H9 (cell line): ENCODE measurements at regions not wholly inside any gene's neighbourhood (a gene's known extent, or its start where the extent isn't known, plus 50 kb on each side); places are given as distances from the start of the nearest gene placed in this dataset.

ENCODE experiments used
- DNase-seq: peaks from one replicate; pipeline ENCODE4 v3.0.0-alpha.2; 2017
- H2AFZ ChIP-seq: one replicate; pipeline ENCODE4 v1.6.1; 2013; ENCODE audit warnings: mild to moderate bottlenecking, low read length, control low read depth, moderate library complexity
- H2AK5ac ChIP-seq: 2 replicates; pipeline ENCODE4 v1.6.1; 2013; ENCODE audit warnings: low read length, control low read depth, mixed read lengths; ENCODE audit not compliant: insufficient read length
- H2BK120ac ChIP-seq: one replicate; pipeline ENCODE4 v1.6.1; 2013; ENCODE audit warnings: low read depth, mild to moderate bottlenecking, low read length, control low read depth, inconsistent platforms; ENCODE audit not compliant: poor library complexity, severe bottlenecking
- H2BK12ac ChIP-seq: 2 replicates; pipeline ENCODE4 v1.6.1; 2013; ENCODE audit warnings: low read length, control low read depth, mixed read lengths, low read depth; ENCODE audit not compliant: insufficient read length
- H2BK15ac ChIP-seq: 2 replicates; pipeline ENCODE4 v1.6.1; 2013; ENCODE audit warnings: low read depth, low read length, control low read depth
- H2BK20ac ChIP-seq: one replicate; pipeline ENCODE4 v1.6.1; 2013; ENCODE audit warnings: low read depth, mild to moderate bottlenecking, low read length, control low read depth, inconsistent platforms; ENCODE audit not compliant: poor library complexity, severe bottlenecking
- H2BK5ac ChIP-seq: 2 replicates; pipeline ENCODE4 v1.6.1; 2013; ENCODE audit warnings: low read length, control low read depth, mixed read lengths; ENCODE audit not compliant: insufficient read length
- H3K14ac ChIP-seq: 2 replicates; pipeline ENCODE4 v1.6.1; 2013; ENCODE audit warnings: low read length, control low read depth; ENCODE audit not compliant: insufficient read depth
- H3K18ac ChIP-seq: 2 replicates; pipeline ENCODE4 v1.6.1; 2013; ENCODE audit warnings: low read depth, mild to moderate bottlenecking, mixed read lengths, low read length, control low read depth; ENCODE audit not compliant: insufficient read length
- H3K23ac ChIP-seq: 2 replicates; pipeline ENCODE4 v1.6.1; 2013; ENCODE audit warnings: low read length, control low read depth, mixed read lengths, low read depth; ENCODE audit not compliant: insufficient read length
- H3K23me2 ChIP-seq: 2 replicates; pipeline ENCODE4 v1.6.1; 2013; ENCODE audit warnings: low read depth, mild to moderate bottlenecking, mixed read lengths, low read length, control low read depth; ENCODE audit not compliant: insufficient read length, poor library complexity, severe bottlenecking
- H3K27ac ChIP-seq: 2 replicates; pipeline ENCODE4 v1.5.1; 2013; ENCODE audit warnings: low read length, control low read depth, mixed read lengths, low read depth; ENCODE audit not compliant: insufficient read length
- H3K27me3 ChIP-seq: 2 replicates; pipeline ENCODE4 v1.6.1; 2013; ENCODE audit warnings: low read length, control low read depth, inconsistent platforms; ENCODE audit not compliant: insufficient read depth
- H3K4ac ChIP-seq: 2 replicates; pipeline ENCODE4 v1.6.1; 2013; ENCODE audit warnings: low read depth, mild to moderate bottlenecking, control low read depth, inconsistent platforms, low read length, moderate library complexity
- H3K4me1 ChIP-seq: 2 replicates; pipeline ENCODE4 v1.6.1; 2013; ENCODE audit warnings: low read length, control low read depth, inconsistent platforms; ENCODE audit not compliant: insufficient read depth
- H3K4me2 ChIP-seq: 2 replicates; pipeline ENCODE4 v1.6.1; 2013; ENCODE audit warnings: low read length, control low read depth, mixed read lengths; ENCODE audit not compliant: insufficient read length, insufficient read depth
- H3K56ac ChIP-seq: 2 replicates; pipeline ENCODE4 v1.6.1; 2013; ENCODE audit warnings: low read depth, mild to moderate bottlenecking, mixed read lengths, low read length, control low read depth; ENCODE audit not compliant: insufficient read length
- H3K79me1 ChIP-seq: 2 replicates; pipeline ENCODE4 v1.6.1; 2013; ENCODE audit warnings: low read depth, mild to moderate bottlenecking, moderate library complexity, low read length, control low read depth, inconsistent platforms; ENCODE audit not compliant: insufficient read depth, poor library complexity, severe bottlenecking
- H3K79me2 ChIP-seq: 2 replicates; pipeline ENCODE4 v1.6.1; 2013; ENCODE audit warnings: low read length, control low read depth, inconsistent platforms; ENCODE audit not compliant: insufficient read depth
- H3K9ac ChIP-seq: 2 replicates; pipeline ENCODE4 v1.6.1; 2013; ENCODE audit warnings: low read length, control low read depth, mixed read lengths; ENCODE audit not compliant: insufficient read length; ENCODE audit errors: extremely low read depth
- H3K9me3 ChIP-seq: one replicate; pipeline ENCODE4 v1.6.1; 2013; ENCODE audit warnings: low read depth, low read length, inconsistent platforms; ENCODE audit not compliant: control insufficient read depth
- H3T11ph ChIP-seq: one replicate; pipeline ENCODE4 v1.6.1; 2013; ENCODE audit warnings: mild to moderate bottlenecking, low read length, control low read depth, inconsistent platforms
- H4K20me1 ChIP-seq: one replicate; pipeline ENCODE4 v1.6.1; 2013; ENCODE audit not compliant: control insufficient read depth, insufficient read length, insufficient read depth
- H4K5ac ChIP-seq: 2 replicates; pipeline ENCODE4 v1.6.1; 2013; ENCODE audit warnings: low read depth, mild to moderate bottlenecking, mixed read lengths, low read length, control low read depth; ENCODE audit not compliant: insufficient read length
- H4K8ac ChIP-seq: replicated peaks from 2 replicates; pipeline ENCODE4 v1.6.1; 2013; ENCODE audit warnings: low read length, control low read depth, mixed read lengths, low read depth; ENCODE audit not compliant: insufficient read length
- H4K91ac ChIP-seq: 2 replicates; pipeline ENCODE4 v1.6.1; 2013; ENCODE audit warnings: low read depth, mild to moderate bottlenecking, moderate library complexity, mixed read lengths, low read length, control low read depth; ENCODE audit not compliant: insufficient read length
- H3K27ac Mint-ChIP-seq, 3 experiments: 2 replicates in 2 of 3; 3 replicates in 1 of 3; pipeline ENCODE4 v1.8.0; 2020 to 2021; ENCODE audit warnings: mixed read lengths in 3 of 3, mild to moderate bottlenecking in 1 of 3, moderate library complexity in 1 of 3
- H3K27me3 Mint-ChIP-seq: 2 replicates; pipeline ENCODE4 v1.8.0; 2021; ENCODE audit warnings: low read depth, mild to moderate bottlenecking, moderate library complexity, mixed read lengths
- H3K36me3 Mint-ChIP-seq, 3 experiments: 2 replicates in 2 of 3; 3 replicates in 1 of 3; pipeline ENCODE4 v1.8.0; 2020 to 2021; ENCODE audit warnings: low read depth in 3 of 3, mixed read lengths in 3 of 3; ENCODE audit not compliant: insufficient read depth in 1 of 3
- H3K4me1 Mint-ChIP-seq, 2 experiments: 2 replicates each; pipeline ENCODE4 v1.8.0; 2020; ENCODE audit warnings: mixed read lengths in 2 of 2
- H3K4me3 Mint-ChIP-seq, 2 experiments: 2 replicates in 1 of 2; 3 replicates in 1 of 2; pipeline ENCODE4 v1.8.0; 2020 to 2021; ENCODE audit warnings: mild to moderate bottlenecking in 2 of 2, mixed read lengths in 2 of 2, moderate library complexity in 1 of 2
- H3K9me3 Mint-ChIP-seq, 2 experiments: 2 replicates in 1 of 2; 3 replicates in 1 of 2; pipeline ENCODE4 v1.8.0; 2020; ENCODE audit warnings: mild to moderate bottlenecking in 2 of 2, mixed read lengths in 2 of 2, moderate library complexity in 1 of 2
- CTCF ChIP-seq: fragments of 200-600 bp; sonication (generic); conservative IDR thresholded peaks from 3 replicates; pipeline ENCODE4 v1.8.0; 2021; ENCODE audit warnings: antibody characterized with exemption, mild to moderate bottlenecking
- WGBS: extraction: QIAGEN DNeasy Blood & Tissue Kit; methylation state at CpG from one replicate; pipeline ENCODE4 v1.1.7; 2013; ENCODE audit warnings: missing lambda C conversion rate, low lambda C conversion rate, mixed read lengths; ENCODE audit not compliant: insufficient read length; ENCODE audit errors: extremely low coverage; 5-methylcytosine and 5-hydroxymethylcytosine counted together

DNA sequence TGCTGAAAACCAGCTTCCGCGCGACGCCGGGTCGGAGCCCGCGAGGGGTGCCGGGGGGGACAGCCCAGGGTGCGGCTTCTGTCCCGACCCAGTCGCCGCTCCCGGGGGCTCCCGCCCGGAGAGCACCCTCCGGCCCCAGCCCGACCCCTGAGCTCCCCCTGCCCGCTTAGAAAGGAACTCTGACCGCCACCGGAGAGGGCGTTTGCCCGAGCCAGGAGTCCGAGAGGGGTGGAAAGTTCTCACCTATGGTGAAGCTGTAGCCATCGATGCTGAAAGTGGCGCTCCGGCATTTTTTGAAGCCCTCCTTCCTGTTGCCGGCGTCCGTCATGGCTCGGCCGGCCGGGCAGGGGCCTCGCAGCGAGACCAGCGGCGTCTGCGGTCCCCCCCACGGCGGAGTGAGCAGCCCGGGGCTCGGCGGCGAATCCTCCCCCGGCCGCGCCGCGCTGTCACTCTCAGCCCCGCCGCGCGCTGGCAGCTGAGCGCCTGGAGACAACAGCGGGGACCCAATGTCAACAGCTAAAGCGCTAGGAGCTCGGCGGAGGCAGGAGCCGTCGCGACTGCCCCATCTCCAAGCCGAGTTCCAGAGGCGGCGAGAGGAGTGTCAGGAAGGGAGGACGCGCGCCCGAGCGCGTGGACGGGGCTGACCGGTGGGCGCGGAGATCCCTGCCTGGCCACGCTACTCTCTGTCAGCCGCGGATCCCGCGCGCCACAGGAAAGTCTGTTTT lies 191.6 kb downstream of the LSM5 start:
- H3K79me1 ChIP-seq = no peaks in the 10 kb centered on the region
- no peak overlapping the region for H3K9ac ChIP-seq
- no peaks in the 10 kb centered on the region for H3K9me3 ChIP-seq
- peak overlapping the region; percentile 90 for H2AFZ ChIP-seq
- no peak for DNase-seq
- H3K23me2 ChIP-seq = peaks cover 13% of the 10 kb centered on the region
- H3K27me3 ChIP-seq = peaks cover 23% of the 10 kb centered on the region; the same call in 1 of the 2 replicates
- no peak overlapping the region for H3K4ac ChIP-seq
- H3K4me3 Mint-ChIP-seq = peak overlapping the region; percentile 81 to 89
- no peak overlapping the region for H2BK15ac ChIP-seq
- no peak overlapping the region for H2BK12ac ChIP-seq
- no peak overlapping the region for H2BK20ac ChIP-seq
- no peak overlapping the region for H2BK5ac ChIP-seq
- H3K4me1 ChIP-seq = peaks cover 8% of the 10 kb centered on the region; the same call in 1 of the 2 replicates
- no peak overlapping the region for H4K91ac ChIP-seq
- H3K56ac ChIP-seq = no peak overlapping the region
- H4K8ac ChIP-seq = no peak overlapping the region
- H3K9me3 Mint-ChIP-seq = peaks cover 0 to 5% of the 10 kb centered on the region in 2 experiments; a peak in 1 of 5 replicates
- no peak overlapping the region for H4K5ac ChIP-seq
- H3K4me2 ChIP-seq = peak overlapping the region; percentile 92
- peaks cover 27 to 29% of the 10 kb centered on the region in 2 experiments for H3K4me1 Mint-ChIP-seq
- no peak overlapping the region for H3K27ac ChIP-seq
- H3K36me3 Mint-ChIP-seq = no peaks in the 10 kb centered on the region; a peak in 1 of 7 replicates
- H3K14ac ChIP-seq = no peak overlapping the region
- no peak overlapping the region for H3T11ph ChIP-seq
- no CpG with 5 or more reads among the region's 80 CpGs for WGBS
- H3K79me2 ChIP-seq = no peaks in the 10 kb centered on the region
- no peak overlapping the region for H2BK120ac ChIP-seq
- H3K23ac ChIP-seq = no peak overlapping the region
- H3K27me3 Mint-ChIP-seq = peaks cover 76% of the 10 kb centered on the region
- no peak overlapping the region for H3K27ac Mint-ChIP-seq
- peak; percentile 25; the same call in 1 of the 3 replicates for TF ChIP-seq CTCF
- H2AK5ac ChIP-seq = no peak overlapping the region
- H4K20me1 ChIP-seq = no peaks in the 10 kb centered on the region
- no peak overlapping the region for H3K18ac ChIP-seq
